ENCODE measurements at regions not wholly inside any gene's neighbourhood (a gene's known extent, or its start where the extent isn't known, plus 50 kb on each side); places are given as distances from the start of the nearest gene placed in this dataset.

DNA sequence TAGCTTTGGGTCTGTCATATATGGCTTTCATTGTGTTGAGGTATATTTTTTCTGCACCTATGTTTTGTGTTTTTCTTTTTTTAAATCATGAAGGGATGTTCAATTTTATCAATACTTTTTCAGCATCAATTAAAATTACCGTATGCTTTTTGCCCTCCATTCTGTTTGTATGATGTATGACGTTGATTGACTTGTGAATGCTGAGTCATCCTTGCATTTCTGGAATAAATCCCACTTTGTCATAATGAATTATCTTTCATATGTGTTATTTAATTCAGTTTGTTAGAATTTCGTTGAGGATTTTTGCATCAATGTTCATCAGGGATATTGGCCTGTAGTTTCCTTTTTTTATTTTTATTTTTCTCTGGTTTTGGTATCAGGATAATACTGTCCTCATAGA, 790.9 kb downstream of the TMEM182 start:
- no peaks in the 10 kb centered on the region for H3K36me3 ChIP-seq (replicated peaks in 1 of 2)
- no peak overlapping the region for H3K27ac ChIP-seq
- no peak for DNase-seq
- intact Hi-C loops (cut with DNase I) = no loop called here
- H3K27me3 ChIP-seq = no peaks in the 10 kb centered on the region
- H3K4me3 ChIP-seq = no peak overlapping the region
- TF ChIP-seq, protein P1, sequence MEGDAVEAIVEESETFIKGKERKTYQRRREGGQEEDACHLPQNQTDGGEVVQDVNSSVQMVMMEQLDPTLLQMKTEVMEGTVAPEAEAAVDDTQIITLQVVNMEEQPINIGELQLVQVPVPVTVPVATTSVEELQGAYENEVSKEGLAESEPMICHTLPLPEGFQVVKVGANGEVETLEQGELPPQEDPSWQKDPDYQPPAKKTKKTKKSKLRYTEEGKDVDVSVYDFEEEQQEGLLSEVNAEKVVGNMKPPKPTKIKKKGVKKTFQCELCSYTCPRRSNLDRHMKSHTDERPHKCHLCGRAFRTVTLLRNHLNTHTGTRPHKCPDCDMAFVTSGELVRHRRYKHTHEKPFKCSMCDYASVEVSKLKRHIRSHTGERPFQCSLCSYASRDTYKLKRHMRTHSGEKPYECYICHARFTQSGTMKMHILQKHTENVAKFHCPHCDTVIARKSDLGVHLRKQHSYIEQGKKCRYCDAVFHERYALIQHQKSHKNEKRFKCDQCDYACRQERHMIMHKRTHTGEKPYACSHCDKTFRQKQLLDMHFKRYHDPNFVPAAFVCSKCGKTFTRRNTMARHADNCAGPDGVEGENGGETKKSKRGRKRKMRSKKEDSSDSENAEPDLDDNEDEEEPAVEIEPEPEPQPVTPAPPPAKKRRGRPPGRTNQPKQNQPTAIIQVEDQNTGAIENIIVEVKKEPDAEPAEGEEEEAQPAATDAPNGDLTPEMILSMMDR (IDR thresholded peaks at IDR 0.05) = no peak
- TF ChIP-seq POLR2A (IDR thresholded peaks at IDR 0.05) = no peak
- H3K4me1 ChIP-seq (replicated peaks in 1 of 2) = no peaks in the 10 kb centered on the region
- no peaks in the 10 kb centered on the region for H3K9me3 ChIP-seq (replicated peaks in 1 of 3)
- 65 to 71% (median 69%) methylated on average over 3 of the region's 3 CpGs for WGBS, 4 donors

- H3K4me3 ChIP-seq = no peak overlapping the region
- TF ChIP-seq, protein P1 (IDR thresholded peaks at IDR 0.05) = no peak
- no peak for TF ChIP-seq POLR2A (IDR thresholded peaks at IDR 0.05)
- WGBS, 4 donors = 82 to 100% (median 92%) methylated on average over 1 to 3 of the region's 3 CpGs
- intact Hi-C loops (cut with DNase I) = no loop called here
- no peaks in the 10 kb centered on the region for H3K36me3 ChIP-seq (replicated peaks in 1 of 2)
- DNase-seq = no peak
- H3K9me3 ChIP-seq (replicated peaks in 1 of 3) = no peaks in the 10 kb centered on the region
- no peaks in the 10 kb centered on the region for H3K27me3 ChIP-seq
- H3K27ac ChIP-seq = no peak overlapping the region
- no peaks in the 10 kb centered on the region for H3K4me1 ChIP-seq (replicated peaks in 1 of 2)
These were observed 833.0 kb downstream of the TMEM182 start for GRCh38 chr2:103594823-103595222.

GRCh38 chr2:103605071-103605780, 843.4 kb downstream of the TMEM182 start:
- intact Hi-C loops (cut with DNase I) = no loop called here
- no peaks in the 10 kb centered on the region for H3K9me3 ChIP-seq (replicated peaks in 1 of 3)
- H3K27ac ChIP-seq = no peak overlapping the region
- no peaks in the 10 kb centered on the region for H3K4me1 ChIP-seq (replicated peaks in 1 of 2)
- TF ChIP-seq POLR2A (IDR thresholded peaks at IDR 0.05) = no peak
- TF ChIP-seq, protein P1 (IDR thresholded peaks at IDR 0.05) = no peak
- 69 to 74% (median 72%) methylated on average over 7 of the region's 7 CpGs for WGBS, 4 donors
- DNase-seq = no peak
- no peaks in the 10 kb centered on the region for H3K36me3 ChIP-seq (replicated peaks in 1 of 2)
- H3K27me3 ChIP-seq = no peaks in the 10 kb centered on the region
- H3K4me3 ChIP-seq = no peak overlapping the region

- H3K27me3 ChIP-seq = no peaks in the 10 kb centered on the region
- TF ChIP-seq, protein P1 (IDR thresholded peaks at IDR 0.05) = no peak
- no peak for TF ChIP-seq POLR2A (IDR thresholded peaks at IDR 0.05)
- no peaks in the 10 kb centered on the region for H3K36me3 ChIP-seq (replicated peaks in 1 of 2)
- 70 to 77% (median 71%) methylated on average over 5 of the region's 5 CpGs for WGBS, 4 donors
- no peak overlapping the region for H3K4me3 ChIP-seq
- no peaks in the 10 kb centered on the region for H3K9me3 ChIP-seq (replicated peaks in 1 of 3)
- DNase-seq = no peak
- no peak overlapping the region for H3K27ac ChIP-seq
- intact Hi-C loops (cut with DNase I) = no loop called here
- no peaks in the 10 kb centered on the region for H3K4me1 ChIP-seq (replicated peaks in 1 of 2)
These were observed 853.8 kb downstream of the TMEM182 start for GRCh38 chr2:103615611-103616105.

Measured in adrenal gland (tissue), 9 donors.